Endothelial cell of hepatic sinusoid (primary cell): ENCODE measurements at regions not wholly inside any gene's neighbourhood (a gene's known extent, or its start where the extent isn't known, plus 50 kb on each side); places are given as distances from the start of the nearest gene placed in this dataset.

Source experiments
- in situ Hi-C: cut with HindIII; loops from 2 replicates; pipeline ENCODE4 v1.10.0; 2017; ENCODE audit warnings: low sequenced_read_pairs

DNA sequence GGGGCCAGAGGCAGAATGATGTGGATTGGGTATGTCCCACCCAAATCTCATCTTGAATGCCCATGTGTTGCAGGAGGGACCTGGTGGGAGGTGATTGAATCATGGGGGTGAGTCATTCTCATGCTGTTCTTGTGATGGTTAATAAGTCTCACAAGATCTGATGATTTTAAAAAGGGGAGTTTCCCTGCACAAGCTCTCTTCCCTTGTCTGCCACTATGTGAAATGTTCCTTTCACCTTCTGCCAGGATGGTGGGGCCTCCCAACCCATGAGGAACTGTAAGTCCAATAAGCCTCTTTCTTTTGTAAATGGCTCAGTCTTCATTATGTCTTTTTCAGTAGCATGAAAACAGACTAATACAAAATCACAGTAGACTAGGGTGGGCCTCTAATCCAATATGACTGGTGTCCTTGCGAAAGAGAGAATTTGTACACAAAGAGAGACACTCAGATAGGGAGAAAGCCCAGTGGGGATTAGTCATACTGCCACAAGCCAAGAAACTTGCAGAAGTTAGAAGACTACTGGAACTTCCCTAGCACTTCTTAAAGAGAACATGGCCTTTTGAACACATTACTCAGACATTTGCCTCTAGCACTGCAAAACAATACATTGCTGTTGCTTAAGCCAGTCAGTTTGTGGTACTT is 68.4 kb downstream of the ANXA1 start:
- in situ Hi-C loops, result no loop called here

DNA sequence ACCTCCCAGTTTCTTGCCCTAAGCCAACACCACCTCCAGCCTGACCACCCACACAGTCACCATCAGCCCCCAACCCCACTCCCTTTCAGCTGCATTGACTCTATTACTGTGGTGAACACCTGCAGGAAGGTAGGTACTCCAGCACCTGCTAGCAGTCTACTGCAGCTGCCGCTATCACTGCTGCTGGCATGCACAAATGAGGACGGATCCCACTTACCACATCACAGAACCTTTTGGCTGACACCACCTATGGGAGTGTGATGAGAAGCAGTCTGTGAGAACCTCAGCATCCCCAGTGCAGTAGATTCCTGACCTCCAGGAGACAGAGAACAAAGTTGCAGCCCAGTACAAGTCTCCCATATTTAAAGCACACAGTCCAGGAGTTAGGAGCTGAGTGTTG is 71.9 kb downstream of the ANXA1 start:
- in situ Hi-C loops, result no loop called here

DNA sequence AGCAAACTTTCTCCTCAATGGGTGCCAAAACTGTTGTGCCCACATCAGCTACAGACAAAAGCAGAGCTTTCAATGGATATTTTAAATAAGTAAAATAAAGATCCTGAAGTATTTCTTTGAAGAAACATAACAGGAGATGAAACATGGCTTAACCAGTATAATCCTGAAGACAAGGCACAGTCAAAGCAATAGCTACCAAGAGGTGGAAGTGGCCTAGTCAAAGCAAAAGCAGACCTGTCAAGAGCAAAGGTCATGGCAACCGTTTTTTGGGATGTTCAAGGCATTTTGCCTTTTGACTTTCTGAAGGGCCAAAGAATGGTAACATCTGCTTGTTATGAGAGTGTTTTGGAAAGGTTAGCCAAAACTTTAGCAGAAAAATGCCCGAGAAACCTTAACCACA is 77.9 kb downstream of the ANXA1 start:
- in situ Hi-C loops, result no loop called here

DNA sequence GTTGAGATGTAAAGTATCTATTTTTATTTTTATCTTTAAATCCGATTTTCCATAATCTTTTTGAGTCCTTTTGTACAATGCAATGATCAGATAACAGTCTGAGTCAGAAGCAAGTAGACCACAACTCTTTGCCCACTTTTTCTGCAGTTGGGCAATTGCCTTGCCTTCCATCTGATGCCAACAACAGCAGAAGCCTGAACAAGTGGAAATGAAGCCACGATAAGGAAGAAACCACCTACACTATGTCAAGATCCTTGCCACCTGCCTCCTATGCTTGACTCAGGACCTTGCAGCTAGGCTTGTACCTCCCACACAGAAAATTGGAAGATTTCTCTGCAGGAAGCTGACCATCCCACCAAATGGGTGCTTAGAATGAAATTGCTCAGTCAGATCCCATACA is 78.6 kb downstream of the ANXA1 start:
- in situ Hi-C loops, result no loop called here

DNA sequence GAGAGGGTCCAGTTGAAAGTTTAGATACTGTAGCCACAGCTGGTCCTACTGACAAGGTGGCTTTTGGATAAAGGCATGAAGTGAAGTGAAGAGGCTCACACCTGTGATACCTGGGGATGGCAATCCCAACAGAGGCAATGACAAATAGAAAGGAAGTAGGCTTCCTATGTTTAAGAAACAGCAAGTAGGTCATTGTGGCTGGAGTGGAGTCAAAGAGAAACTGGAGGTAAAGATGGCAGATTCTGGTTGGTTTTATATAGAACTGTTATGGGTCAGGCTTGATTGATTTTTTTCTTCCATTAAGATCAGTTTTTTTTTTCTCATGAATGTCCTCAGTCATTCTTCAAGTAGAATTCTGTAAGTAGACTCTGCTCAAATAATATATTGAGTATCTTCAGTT is 79.5 kb downstream of the ANXA1 start:
- in situ Hi-C loops, result no loop called here

DNA sequence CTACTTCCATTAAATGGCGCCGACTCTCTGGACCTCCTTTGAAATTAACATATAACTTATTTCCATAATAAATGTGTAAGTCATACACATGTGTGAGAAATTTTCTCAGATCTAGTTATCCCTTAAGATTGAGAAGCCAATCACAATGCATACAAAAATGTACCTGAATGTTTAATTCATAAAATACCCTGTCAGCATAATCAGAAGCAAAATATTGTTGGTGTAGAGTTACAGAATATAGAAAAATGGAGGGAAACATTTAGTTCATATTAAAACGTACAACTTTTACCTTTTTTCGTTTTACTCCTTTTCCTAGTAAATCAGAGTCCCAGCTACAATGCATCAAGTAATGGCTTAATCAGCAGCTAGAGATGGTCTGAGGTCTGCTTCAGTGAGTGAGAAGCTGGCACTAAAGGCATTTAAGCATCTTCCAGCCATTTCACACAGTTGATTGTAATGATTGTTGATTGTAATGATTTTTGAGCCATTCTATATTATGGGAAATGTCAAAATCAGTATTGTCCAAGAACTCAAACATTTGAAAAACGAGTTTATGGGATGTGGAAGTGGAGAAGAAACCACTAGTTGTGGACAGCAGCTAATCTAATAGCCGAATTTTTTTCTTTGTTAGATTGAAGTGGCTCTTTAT is 81.8 kb downstream of the ANXA1 start:
- in situ Hi-C loops, result no loop called here

DNA sequence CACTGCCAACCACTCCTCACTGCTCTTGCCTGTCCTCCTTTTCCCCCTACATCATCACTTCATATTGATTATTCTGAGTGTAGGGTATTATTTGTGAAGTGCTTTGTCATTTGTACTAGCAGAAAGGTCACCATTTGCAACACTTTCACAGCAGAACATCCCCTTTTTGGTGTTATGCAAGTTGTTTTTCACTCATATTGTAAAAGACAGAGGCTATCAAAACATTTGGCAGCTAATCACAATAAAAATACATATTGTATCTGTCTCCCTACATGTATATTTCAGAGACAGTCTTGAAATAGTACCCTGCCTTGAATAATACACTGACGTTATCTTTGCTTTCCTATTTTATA is 82.3 kb downstream of the ANXA1 start:
- in situ Hi-C loops, result no loop called here

DNA sequence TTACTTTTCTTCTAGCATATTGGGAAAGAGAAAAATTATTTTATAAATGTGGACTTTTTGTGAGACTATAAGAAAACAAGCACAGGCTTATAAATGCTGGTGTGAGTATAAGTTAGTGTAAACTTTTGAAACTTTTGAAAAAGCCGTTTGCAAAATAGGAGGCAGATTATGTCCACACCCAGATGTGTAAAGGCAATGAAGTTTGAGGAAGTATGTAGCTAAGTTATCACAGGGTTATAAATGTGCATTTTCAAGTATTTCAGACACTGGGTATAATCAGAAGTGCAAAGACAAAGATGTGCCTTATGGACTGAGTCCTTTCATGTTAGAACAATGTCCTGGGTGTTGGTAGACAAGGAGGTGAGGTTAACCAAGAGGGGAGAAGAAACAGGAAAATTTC is 85.5 kb downstream of the ANXA1 start:
- in situ Hi-C loops, result no loop called here

DNA sequence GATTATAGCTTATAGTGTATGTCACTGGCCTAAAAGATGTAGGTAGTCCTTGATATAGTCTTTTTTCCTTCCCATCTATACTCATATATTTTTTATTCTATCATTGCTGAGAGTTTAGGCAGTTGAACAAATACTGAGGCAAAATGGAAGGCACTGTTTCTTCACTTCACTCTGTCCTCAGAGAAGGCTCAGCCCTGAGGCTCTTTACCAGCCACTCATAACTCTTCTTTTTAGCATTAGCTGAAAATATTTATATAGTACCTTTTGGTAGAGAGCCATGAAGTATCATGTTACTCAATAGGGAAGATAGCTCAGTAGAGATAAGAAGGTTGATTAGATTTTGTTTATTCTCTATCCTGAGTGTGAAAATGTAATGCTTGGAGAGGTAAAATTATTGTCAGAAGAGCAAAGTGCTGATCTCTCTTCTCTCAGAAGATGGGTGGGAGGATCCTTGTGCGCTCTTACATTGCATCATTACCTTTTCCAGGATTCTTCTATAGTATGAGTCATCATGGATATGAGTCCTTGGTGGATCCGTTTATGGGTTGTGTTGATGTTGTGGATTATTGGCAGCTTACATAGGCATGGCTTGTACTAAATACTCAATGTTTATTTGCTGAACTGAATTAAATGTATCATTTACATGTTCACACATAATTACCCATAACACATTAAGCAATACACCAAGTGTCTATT is 88.1 kb downstream of the ANXA1 start:
- in situ Hi-C loops, result no loop called here

DNA sequence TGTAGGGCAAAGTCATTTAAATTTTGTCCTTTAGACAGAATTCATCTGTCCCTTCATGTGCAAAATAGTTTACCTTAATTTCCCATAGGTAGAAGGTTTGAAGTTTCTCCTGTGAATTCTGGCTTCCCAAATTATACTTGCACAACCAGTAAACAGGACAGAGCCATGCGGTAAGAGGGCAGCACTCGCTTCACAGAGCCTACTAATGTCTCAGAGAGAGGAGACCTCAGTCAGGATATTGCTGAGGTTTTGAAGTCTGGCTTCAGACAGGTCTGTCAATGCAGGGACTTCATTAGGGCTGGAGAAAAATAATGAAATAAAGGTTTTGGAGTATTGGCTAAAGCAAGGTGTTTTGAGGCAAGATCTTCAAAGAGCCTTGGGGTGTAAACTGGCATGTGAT is 91.4 kb downstream of the ANXA1 start:
- in situ Hi-C loops, result no loop called here

DNA sequence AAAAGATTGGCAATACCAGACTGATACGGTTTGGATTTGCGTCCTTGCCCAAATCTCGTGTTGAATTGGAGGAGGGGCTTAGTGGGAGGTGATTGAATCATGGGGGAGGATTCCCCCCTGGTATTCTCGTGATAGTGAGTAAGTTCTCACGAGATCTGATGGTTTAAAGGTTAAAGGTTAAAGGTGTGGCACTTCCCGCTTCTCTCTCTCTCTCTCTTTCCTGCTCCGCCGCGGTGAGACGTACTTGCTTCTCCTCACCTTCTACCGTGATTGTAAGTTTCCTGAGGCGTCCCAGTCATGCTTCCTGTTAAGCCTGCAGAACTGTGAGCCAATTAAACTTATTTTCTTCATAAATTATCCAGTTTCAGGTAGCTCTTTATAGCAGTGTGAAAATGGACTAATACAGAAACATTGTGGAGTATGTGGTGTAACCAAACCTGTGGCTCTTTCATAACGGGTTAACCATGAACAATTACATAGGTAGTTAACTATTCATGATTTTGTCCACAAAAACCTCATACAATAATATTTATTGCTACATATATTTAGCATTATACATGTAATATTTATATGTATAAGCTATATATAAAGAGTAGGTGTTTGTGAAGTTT is 107.5 kb downstream of the ANXA1 start:
- in situ Hi-C loops, result no loop called here

DNA sequence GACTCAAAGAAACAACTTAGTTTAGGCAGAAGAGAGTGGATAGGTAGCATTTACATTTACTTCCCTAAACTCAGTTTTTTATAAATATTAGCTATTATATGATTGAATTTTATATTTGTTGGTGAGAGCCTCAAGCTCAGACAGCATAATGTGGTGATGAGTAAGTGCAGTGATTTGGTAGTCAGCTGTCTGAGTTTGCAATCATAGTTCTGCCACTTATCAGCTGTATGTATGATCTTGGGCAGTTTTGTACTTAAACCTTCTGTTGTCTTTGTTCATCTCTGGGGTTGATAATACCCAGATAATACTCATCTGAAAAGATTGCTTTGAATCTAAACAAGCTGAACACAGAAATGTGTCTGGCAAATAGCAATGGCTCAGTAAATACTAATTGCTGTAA is 108.8 kb downstream of the ANXA1 start:
- in situ Hi-C loops, result loop anchor here (5.0 kb wide), 1 partner anchor 97 kb away; no protein-coding TSS in a partner anchor

DNA sequence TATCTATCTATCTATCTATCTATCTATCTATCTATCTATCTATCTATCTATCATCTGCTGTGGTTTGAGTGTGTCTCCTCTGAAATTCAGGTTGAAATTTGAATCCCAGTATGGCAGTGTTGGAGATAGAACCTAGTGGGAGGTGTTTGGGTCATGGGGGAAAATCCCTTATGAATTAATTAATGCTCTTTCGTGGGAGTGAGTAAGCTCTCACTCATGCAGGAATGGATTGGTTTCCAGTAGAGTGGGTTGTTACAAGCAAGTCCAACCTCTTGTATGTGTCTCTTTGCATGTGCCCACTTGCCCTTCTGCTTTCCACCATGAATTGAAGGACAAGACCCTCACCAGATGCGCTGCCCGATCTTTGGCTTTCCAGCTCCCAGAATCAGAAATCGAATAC is 113.0 kb downstream of the ANXA1 start:
- in situ Hi-C loops, result loop anchor here (5.0 kb wide), 1 partner anchor 93 kb away; no protein-coding TSS in a partner anchor

DNA sequence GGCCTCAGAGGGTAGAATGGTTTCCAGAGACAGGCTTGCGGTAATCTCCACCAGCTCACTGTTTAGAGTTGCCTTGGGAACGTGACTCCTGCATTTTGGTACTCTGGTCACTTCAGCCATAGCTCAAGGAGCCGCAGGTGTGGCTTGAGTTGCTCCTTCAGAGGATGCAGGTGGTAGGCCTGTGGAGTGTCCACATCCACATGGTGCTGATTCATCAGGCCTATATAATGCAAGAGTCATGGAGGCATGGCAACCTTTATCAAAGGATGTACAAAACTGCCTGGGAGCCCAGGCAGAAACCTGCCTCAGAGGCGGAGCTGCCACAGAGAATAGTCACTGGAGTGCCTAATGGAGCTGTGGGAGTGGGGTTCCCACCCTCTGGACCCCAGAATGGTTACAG is 114.2 kb downstream of the ANXA1 start:
- in situ Hi-C loops, result no loop called here

DNA sequence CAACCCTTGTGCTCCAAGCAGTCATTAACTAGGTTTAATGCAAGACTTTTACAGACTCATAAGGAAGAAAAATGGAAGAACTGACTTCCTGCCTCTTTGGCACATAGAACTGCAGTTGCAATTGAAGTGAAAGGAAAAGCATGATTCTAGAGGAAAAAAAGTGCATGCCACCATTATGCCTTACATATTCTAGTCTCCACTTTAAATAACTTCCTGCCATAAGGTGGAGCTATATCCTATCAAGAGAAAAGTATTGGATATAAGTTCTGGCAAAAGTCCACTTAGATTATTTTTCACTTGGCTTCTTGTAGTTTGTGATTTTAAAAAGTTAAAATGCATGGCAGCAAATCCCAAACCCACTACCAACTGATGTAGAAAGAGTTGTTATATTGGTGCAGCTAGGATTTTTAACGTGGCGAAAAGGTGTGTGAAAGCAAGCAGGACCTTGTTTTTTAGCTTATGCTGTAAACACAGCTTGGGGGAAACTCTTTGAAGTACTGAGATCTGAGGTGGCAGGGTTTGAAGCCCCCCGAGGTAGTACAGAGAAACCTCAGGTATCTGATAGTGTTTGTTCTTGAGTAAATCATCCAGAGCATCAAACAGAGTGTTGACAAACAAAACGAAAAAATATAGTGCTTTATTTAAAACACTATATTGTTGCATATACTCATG is 117.9 kb downstream of the ANXA1 start:
- in situ Hi-C loops, result no loop called here

DNA sequence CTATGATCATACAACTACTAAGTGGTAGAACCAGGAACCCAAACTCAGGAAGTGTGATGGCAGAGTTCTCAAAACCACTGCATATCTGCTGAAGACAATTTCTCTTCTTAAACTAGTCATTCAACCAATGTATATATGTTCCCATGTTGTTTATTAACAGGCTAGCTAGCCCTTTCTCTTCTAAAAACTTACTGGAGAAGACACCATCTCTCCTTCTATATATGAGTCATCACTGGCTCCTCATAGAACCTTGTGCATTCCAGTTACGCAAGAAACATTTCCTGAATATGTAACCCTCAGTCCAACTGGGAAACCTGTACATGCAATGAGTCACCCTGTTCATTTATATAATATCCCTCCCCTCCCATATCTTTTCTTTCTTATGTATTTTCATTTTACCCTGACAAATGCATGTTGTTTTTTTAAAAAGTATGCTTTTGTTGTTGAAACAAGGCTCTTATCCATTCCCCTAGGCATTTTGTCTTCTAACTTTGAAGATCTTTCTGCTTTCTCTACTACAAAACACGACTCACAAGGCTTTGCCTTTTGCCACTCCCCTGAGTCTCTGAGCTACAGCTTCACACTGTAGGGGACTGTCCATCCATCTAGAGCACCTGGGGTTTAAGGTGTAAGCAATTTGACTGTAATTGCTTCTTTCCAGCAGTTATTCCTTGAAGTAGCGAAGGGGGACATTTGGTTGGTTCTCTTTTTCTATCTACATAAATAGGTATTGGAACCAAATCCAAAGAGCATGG is 119.5 kb downstream of the ANXA1 start:
- in situ Hi-C loops, result no loop called here

DNA sequence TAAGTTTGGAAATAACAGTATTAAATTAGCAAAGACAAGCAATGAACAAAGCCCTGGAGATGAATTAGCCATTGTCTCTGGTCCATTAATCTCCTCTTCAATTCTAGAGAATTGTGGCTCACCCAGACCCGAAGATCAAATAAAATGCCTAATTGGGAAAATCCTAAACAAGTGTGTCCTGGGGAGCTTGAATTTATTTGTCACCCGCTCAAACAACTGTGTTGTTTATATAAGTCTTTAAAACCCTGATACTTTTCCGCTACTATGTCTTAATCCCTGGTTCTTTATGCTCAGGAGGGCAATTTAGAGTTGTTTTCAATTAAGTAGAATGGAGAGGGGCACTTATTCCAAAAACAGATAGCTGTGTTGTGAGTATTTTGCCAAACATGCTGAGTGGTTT is 128.4 kb downstream of the ANXA1 start:
- in situ Hi-C loops, result no loop called here

DNA sequence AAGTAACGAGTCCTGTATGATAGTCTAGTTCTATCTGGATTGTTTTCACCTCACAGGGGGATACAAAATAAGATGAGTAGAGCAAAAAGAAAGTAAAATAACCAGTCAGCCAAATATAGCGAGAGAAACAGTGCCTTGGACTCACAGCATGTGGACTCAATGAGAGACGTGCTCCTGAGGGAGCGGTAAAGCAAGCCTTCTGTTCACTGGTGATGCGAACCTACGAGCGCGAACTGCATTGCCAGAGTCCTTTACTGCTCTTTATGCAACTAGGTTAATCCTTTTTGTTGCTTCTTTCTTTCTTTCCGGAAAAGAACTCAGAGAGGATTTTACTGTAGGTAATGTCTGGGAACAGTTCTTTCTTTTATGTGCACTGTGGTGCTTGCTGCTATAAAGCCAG is 132.7 kb downstream of the ANXA1 start:
- in situ Hi-C loops, result no loop called here

DNA sequence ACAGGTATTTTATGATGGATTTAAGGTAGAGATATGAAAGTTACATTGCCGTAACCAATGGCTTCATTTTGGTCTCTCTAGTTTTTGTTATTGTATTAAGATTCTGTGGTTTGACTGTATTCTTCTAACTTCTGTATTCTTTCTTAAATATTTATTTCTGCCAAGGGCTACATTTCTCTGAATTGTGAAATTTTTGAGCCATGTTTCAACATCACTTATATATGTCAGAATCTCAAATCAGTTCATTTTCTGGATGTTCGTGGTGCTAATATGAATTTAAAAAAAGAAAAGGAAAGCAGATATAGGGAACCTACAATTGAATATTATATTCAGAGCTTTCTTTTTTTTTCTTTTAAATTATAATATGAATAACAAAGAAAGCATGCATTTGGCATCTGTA is 142.7 kb downstream of the ANXA1 start:
- in situ Hi-C loops, result no loop called here

DNA sequence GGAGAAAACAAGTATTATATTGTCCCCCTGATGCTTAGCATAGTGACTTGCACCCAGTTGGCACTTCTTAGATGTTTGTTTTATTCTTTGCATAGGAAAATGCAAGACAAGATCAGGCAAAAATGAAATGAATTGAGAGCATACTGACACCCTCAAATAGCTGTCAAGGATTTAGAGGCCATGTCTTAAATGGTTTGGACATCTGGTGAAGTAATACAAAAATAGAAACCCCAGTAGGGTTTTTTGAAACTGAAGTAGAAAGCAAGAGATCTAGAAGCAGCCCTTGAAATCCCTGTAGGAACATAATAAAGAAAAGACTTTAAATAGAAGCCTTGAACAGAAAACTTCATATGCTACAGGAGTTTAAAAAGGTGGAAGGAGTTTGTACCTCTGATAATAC is 174.3 kb downstream of the ANXA1 start:
- in situ Hi-C loops, result no loop called here

DNA sequence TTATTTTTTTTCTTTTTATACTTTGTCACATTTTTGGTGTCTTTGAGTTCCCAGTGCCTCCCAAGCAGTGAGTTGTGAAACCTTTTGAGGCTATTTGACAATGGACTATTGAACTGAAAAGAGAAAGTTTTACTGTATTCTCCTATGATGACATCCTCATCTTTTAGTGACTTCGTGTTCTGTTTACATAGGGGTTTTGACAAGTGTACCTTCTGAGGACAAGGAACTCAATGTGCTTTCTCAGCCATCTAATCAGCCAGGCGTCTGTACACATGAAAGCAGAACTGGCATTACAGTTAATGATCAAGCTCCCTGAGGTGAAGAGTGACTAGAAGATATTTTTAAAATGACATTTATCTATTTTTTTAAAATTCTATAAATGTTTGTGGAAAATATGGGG is 175.5 kb downstream of the ANXA1 start:
- in situ Hi-C loops, result no loop called here
